GM12878 (cell line): ENCODE measurements at regions not wholly inside any gene's neighbourhood (a gene's known extent, or its start where the extent isn't known, plus 50 kb on each side); places are given as distances from the start of the nearest gene placed in this dataset.

Experiments used
- ATF3 ChIP-seq: IDR thresholded peaks from 2 replicates; pipeline ENCODE4 v1.6.1; 2011; ENCODE audit warnings: low read depth, mild to moderate bottlenecking, low read length, moderate library complexity, borderline replicate concordance; ENCODE audit errors: extremely low read depth
- ATF7 ChIP-seq: fragments of 450-650 bp; IDR thresholded peaks from 2 replicates; pipeline ENCODE4 v1.6.1; 2016; ENCODE audit warnings: low read depth, mild to moderate bottlenecking
- BRCA1 ChIP-seq: IDR thresholded peaks from 2 replicates; pipeline ENCODE4 v1.6.1; 2011; ENCODE audit warnings: low read depth, low read length, improper control_type of control experiment
- CEBPZ ChIP-seq: fragments of 150-350 bp; IDR thresholded peaks from 2 replicates; pipeline ENCODE4 v1.6.1; 2016; ENCODE audit warnings: low read depth, low read length
- CREB1 ChIP-seq: IDR thresholded peaks from 2 replicates; pipeline ENCODE4 v1.6.1; 2012; ENCODE audit warnings: low read depth, mild to moderate bottlenecking, inconsistent platforms
- ELK1 ChIP-seq: IDR thresholded peaks from 2 replicates; pipeline ENCODE4 v1.6.1; 2012; ENCODE audit warnings: low read depth, low read length, improper control_type of control experiment
- ETV6 ChIP-seq, 2 experiments: fragments of 450-650 bp in 1 of 2; IDR thresholded peaks in 1 of 2; conservative IDR thresholded peaks in 1 of 2; 2 replicates each; pipeline ENCODE4 v1.6.1; 2014; ENCODE audit warnings: antibody characterized with exemption in 1 of 2, borderline replicate concordance in 1 of 2, low read depth in 1 of 2, mild to moderate bottlenecking in 1 of 2, moderate library complexity in 1 of 2
- MLLT1 ChIP-seq: fragments of 450-650 bp; IDR thresholded peaks from 2 replicates; pipeline ENCODE4 v1.6.1; 2016; ENCODE audit warnings: mild to moderate bottlenecking
- REST ChIP-seq: IDR thresholded peaks from 2 replicates; pipeline ENCODE4 v1.6.1; 2012; ENCODE audit warnings: mild to moderate bottlenecking, low read depth, low read length
- SIN3A ChIP-seq: IDR thresholded peaks from 2 replicates; pipeline ENCODE4 v1.6.1; 2012; ENCODE audit warnings: low read depth, low read length, improper control_type of control experiment
- SUPT20H ChIP-seq: IDR thresholded peaks from 2 replicates; pipeline ENCODE4 v1.6.1; 2011; ENCODE audit warnings: low read depth, mild to moderate bottlenecking, low read length, moderate library complexity, borderline replicate concordance; ENCODE audit not compliant: control insufficient read depth
- TBL1XR1 ChIP-seq: IDR thresholded peaks from 2 replicates; pipeline ENCODE4 v1.6.1; 2012; ENCODE audit warnings: low read depth, low read length, improper control_type of control experiment
- YY1 ChIP-seq: IDR thresholded peaks from 2 replicates; pipeline ENCODE4 v1.6.1; 2011; ENCODE audit warnings: low read depth, mild to moderate bottlenecking, low read length
- ZBTB11 ChIP-seq: fragments of 450-650 bp; formaldehyde crosslinking; IDR thresholded peaks from 2 replicates; pipeline ENCODE4 v1.5.0; 2022; ENCODE audit warnings: mild to moderate bottlenecking, missing genetic modification characterization

- TF ChIP-seq ATF7, result no peak
- no peak for TF ChIP-seq TBL1XR1
- peak in 1 of 2 experiments; percentile 63; a peak in 1 of 4 replicates for TF ChIP-seq ETV6 (conservative IDR thresholded peaks at IDR 0.05 in 1 of 2, IDR thresholded peaks at IDR 0.05 in 1 of 2; ENCODE audit: borderline replicate concordance in 1 of 2, low read depth in 1 of 2)
- no peak for TF ChIP-seq CEBPZ
- peak; percentile 31; the same call in 1 of the 2 replicates for TF ChIP-seq ELK1
- TF ChIP-seq MLLT1, result no peak; the same call in 1 of the 2 replicates
- peak; percentile 3 for TF ChIP-seq BRCA1
- no peak; the same call in 1 of the 2 replicates for TF ChIP-seq ZBTB11
- peak; percentile 24 for TF ChIP-seq YY1
- TF ChIP-seq CREB1, result no peak; the same call in none of the 2 replicates
- TF ChIP-seq SIN3A, result peak; percentile 34; the same call in 1 of the 2 replicates
- no peak for TF ChIP-seq REST
- TF ChIP-seq SUPT20H, result no peak
- no peak for TF ChIP-seq ATF3
Observed at GRCh38 chr6:26233649-26234420, 131.2 kb upstream of the BTN3A2 start (continued).
